ENCODE measurements at regions not wholly inside any gene's neighbourhood (a gene's known extent, or its start where the extent isn't known, plus 50 kb on each side); places are given as distances from the start of the nearest gene placed in this dataset.
"Not testable (repeated sequence)": the region's sequence is repeated elsewhere in the genome, so short reads cannot be mapped to it uniquely, and the experiment has no call there.

- Histone ChIP-seq H3K36me3 (ENCODE audit: control insufficient read depth in 1 of 2, insufficient read depth in 2 of 2, low read length in 2 of 2) (no peaks in the 10 kb centered on the region), H3K9me3 (ENCODE audit: control insufficient read depth in 1 of 2, insufficient read depth in 1 of 2, low read depth in 1 of 2, low read length in 2 of 2) (no peaks in the 10 kb centered on the region), H3K27me3 (ENCODE audit: insufficient read depth, low read length) (no peaks in the 10 kb centered on the region), H3K4me2 (ENCODE audit: low read length) (no peak overlapping the region), H4K20me1 (ENCODE audit: insufficient read depth) (no peaks in the 10 kb centered on the region), H2AFZ (ENCODE audit: low read depth, low read length, poor library complexity, severe bottlenecking) (no peak overlapping the region), H3K9me2 (ENCODE audit: insufficient read depth) (no peaks in the 10 kb centered on the region), H3K9ac (ENCODE audit: low read length) (no peak overlapping the region), H3K4me3 (replicated peaks in 1 of 2; ENCODE audit: low read depth in 1 of 2, low read length in 2 of 2) (no peak overlapping the region), H3K4me1 (ENCODE audit: control insufficient read depth in 1 of 2, insufficient read depth in 2 of 2, low read length in 2 of 2) (no peaks in the 10 kb centered on the region), H3K27ac (ENCODE audit: low read depth, low read length) (no peak overlapping the region), H3K79me2 (ENCODE audit: insufficient read depth, low read length) (no peaks in the 10 kb centered on the region)
- ChIA-PET RAD21 (ENCODE audit: low non-redundant PET in 1 of 2, low total read pairs in 2 of 2, uncharacterized antibody in 2 of 2, unreplicated experiment in 2 of 2) (no interaction called here), CTCF (no interaction called here), POLR2A (no interaction called here)
- no peak for TF ChIP-seq EZH2 (IDR thresholded peaks at IDR 0.05)
- no TSS peak for BruUV-seq (replicated peaks)
- no peak for DNase-seq (ENCODE audit: low read depth, low spot score)
- intact Hi-C loops (cut with micrococcal nuclease) = no loop called here
- ATAC-seq = no peak
Observed at GRCh38 chr1:178664278-178664677, 60.8 kb upstream of the RALGPS2 start.

GRCh38 chr1:178665579-178665978 lies 59.5 kb upstream of the RALGPS2 start:
- Histone ChIP-seq H3K79me2 (ENCODE audit: insufficient read depth, low read length) (no peaks in the 10 kb centered on the region), H3K4me2 (ENCODE audit: low read length) (no peak overlapping the region), H4K20me1 (ENCODE audit: insufficient read depth) (no peaks in the 10 kb centered on the region), H3K4me3 (replicated peaks in 1 of 2; ENCODE audit: low read depth in 1 of 2, low read length in 2 of 2) (no peak overlapping the region), H3K9ac (ENCODE audit: low read length) (no peak overlapping the region), H3K9me2 (ENCODE audit: insufficient read depth) (no peaks in the 10 kb centered on the region), H3K4me1 (ENCODE audit: control insufficient read depth in 1 of 2, insufficient read depth in 2 of 2, low read length in 2 of 2) (no peaks in the 10 kb centered on the region), H3K9me3 (ENCODE audit: control insufficient read depth in 1 of 2, insufficient read depth in 1 of 2, low read depth in 1 of 2, low read length in 2 of 2) (no peaks in the 10 kb centered on the region), H3K36me3 (ENCODE audit: control insufficient read depth in 1 of 2, insufficient read depth in 2 of 2, low read length in 2 of 2) (no peaks in the 10 kb centered on the region), H3K27ac (ENCODE audit: low read depth, low read length) (no peak overlapping the region), H3K27me3 (ENCODE audit: insufficient read depth, low read length) (no peaks in the 10 kb centered on the region), H2AFZ (ENCODE audit: low read depth, low read length, poor library complexity, severe bottlenecking) (no peak overlapping the region)
- TF ChIP-seq MAX (IDR thresholded peaks at IDR 0.05) (no peak), RAD21 (IDR thresholded peaks at IDR 0.05; ENCODE audit: low read depth) (no peak), ZNF274 (IDR thresholded peaks at IDR 0.05; ENCODE audit: low read depth, low read length) (no peak), ZFX (IDR thresholded peaks at IDR 0.05) (no peak), POLR2A (IDR thresholded peaks at IDR 0.05; ENCODE audit: borderline replicate concordance, extremely low read depth, insufficient read depth, insufficient read length) (no peak), FOSL1 (IDR thresholded peaks at IDR 0.05; ENCODE audit: low read depth) (no peak), JUND (IDR thresholded peaks at IDR 0.05) (no peak), POLR2AphosphoS5 (IDR thresholded peaks at IDR 0.05; ENCODE audit: low read depth, low read length) (no peak)
- intact Hi-C loops (cut with micrococcal nuclease) = no loop called here
- ChIA-PET RAD21 (ENCODE audit: low non-redundant PET in 1 of 2, low total read pairs in 2 of 2, uncharacterized antibody in 2 of 2, unreplicated experiment in 2 of 2) (no interaction called here), POLR2A (no interaction called here), CTCF (no interaction called here)
- BruUV-seq (replicated peaks) = no TSS peak
- DNase-seq (ENCODE audit: low read depth, low spot score) (no peak), ATAC-seq (no peak)

- BruUV-seq (replicated peaks); H3K9ac ChIP-seq (ENCODE audit: low read length); intact Hi-C loops (cut with micrococcal nuclease); CTCF ChIA-PET; RAD21 ChIA-PET (ENCODE audit: low non-redundant PET in 1 of 2, low total read pairs in 2 of 2, uncharacterized antibody in 2 of 2, unreplicated experiment in 2 of 2); H3K36me3 ChIP-seq (ENCODE audit: control insufficient read depth in 1 of 2, insufficient read depth in 2 of 2, low read length in 2 of 2); H3K4me2 ChIP-seq (ENCODE audit: low read length); ATAC-seq; H3K9me3 ChIP-seq (ENCODE audit: control insufficient read depth in 1 of 2, insufficient read depth in 1 of 2, low read depth in 1 of 2, low read length in 2 of 2); H3K27me3 ChIP-seq (ENCODE audit: insufficient read depth, low read length); H3K9me2 ChIP-seq (ENCODE audit: insufficient read depth); POLR2A ChIA-PET; H2AFZ ChIP-seq (ENCODE audit: low read depth, low read length, poor library complexity, severe bottlenecking); H4K20me1 ChIP-seq (ENCODE audit: insufficient read depth); DNase-seq (ENCODE audit: low read depth, low spot score); H3K4me3 ChIP-seq (replicated peaks in 1 of 2; ENCODE audit: low read depth in 1 of 2, low read length in 2 of 2); H3K79me2 ChIP-seq (ENCODE audit: insufficient read depth, low read length); H3K4me1 ChIP-seq (ENCODE audit: control insufficient read depth in 1 of 2, insufficient read depth in 2 of 2, low read length in 2 of 2); H3K27ac ChIP-seq (ENCODE audit: low read depth, low read length): not testable (repeated sequence)
Observed at GRCh38 chr1:178666891-178667290, 58.2 kb upstream of the RALGPS2 start.
